AG04449 (cell line): ENCODE measurements at regions not wholly inside any gene's neighbourhood (a gene's known extent, or its start where the extent isn't known, plus 50 kb on each side); places are given as distances from the start of the nearest gene placed in this dataset.

Experiments
- CTCF ChIA-PET: fragments of 350-600 bp; formaldehyde crosslinking; extraction: SDS; loops from one replicate; lab custom pipeline; 2021; ENCODE audit warnings: antibody characterized with exemption; lab: Yijun Ruan, JAX
- POLR2A ChIA-PET: fragments of 400-600, 350-600 bp; formaldehyde crosslinking; extraction: SDS; loops from one replicate; lab custom pipeline; 2020; ENCODE audit warnings: antibody characterized with exemption, inconsistent platforms; lab: Yijun Ruan, JAX
- DNase-seq: peaks from one replicate; pipeline ENCODE4 v3.0.0-alpha.2; 2010; ENCODE audit warnings: low read depth, low spot score
- H3K4me3 ChIP-seq: 2 replicates; pipeline ENCODE4 v1.5.1; 2011; ENCODE audit warnings: low read depth, mild to moderate bottlenecking, control low read depth, low read length
- CTCF ChIP-seq: IDR thresholded peaks from one replicate; pipeline ENCODE4 v1.5.1; 2011; ENCODE audit warnings: mild to moderate bottlenecking, moderate library complexity, low read length, control low read depth, inconsistent platforms; ENCODE audit not compliant: insufficient read depth; ENCODE audit errors: missing control alignments

GRCh38 chr6:86730216-86730615 is 207.1 kb upstream of the HTR1E start:
- no peak overlapping the region for H3K4me3 ChIP-seq
- DNase-seq: no peak
- no peak for TF ChIP-seq CTCF
- ChIA-PET CTCF (no interaction called here), POLR2A (no interaction called here)

- CTCF ChIA-PET: no interaction called here
- POLR2A ChIA-PET: no interaction called here
- TF ChIP-seq CTCF: no peak
- DNase-seq: no peak
- no peak overlapping the region for H3K4me3 ChIP-seq
These were observed 208.4 kb upstream of the HTR1E start for GRCh38 chr6:86728976-86729375.

DNA sequence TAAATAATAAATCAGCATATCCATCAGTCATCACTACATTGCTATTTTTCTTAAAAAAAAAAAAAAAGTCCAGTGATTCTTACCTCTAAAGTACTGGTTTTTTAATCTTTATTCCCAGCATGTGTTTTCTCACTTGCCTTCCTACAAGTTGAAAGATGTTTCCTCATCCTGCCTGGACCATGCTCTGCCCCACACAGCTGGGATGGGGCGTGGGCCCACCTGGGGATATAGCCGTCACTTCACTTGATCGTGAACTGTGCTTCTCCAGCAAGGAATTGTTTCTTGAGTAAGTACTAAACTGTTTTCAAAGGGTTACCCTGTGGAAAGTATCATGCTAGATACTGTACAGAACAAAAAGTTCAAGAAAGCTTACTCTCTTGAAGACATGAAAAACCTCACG is 212.6 kb upstream of the HTR1E start:
- no peak for DNase-seq
- CTCF ChIA-PET: no interaction called here
- TF ChIP-seq CTCF: no peak
- no peak overlapping the region for H3K4me3 ChIP-seq
- POLR2A ChIA-PET: no interaction called here

GRCh38 chr6:86723729-86724128 is 213.6 kb upstream of the HTR1E start:
- H3K4me3 ChIP-seq: no peak overlapping the region
- ChIA-PET CTCF (no interaction called here), POLR2A (no interaction called here)
- DNase-seq: no peak
- no peak for TF ChIP-seq CTCF

DNA sequence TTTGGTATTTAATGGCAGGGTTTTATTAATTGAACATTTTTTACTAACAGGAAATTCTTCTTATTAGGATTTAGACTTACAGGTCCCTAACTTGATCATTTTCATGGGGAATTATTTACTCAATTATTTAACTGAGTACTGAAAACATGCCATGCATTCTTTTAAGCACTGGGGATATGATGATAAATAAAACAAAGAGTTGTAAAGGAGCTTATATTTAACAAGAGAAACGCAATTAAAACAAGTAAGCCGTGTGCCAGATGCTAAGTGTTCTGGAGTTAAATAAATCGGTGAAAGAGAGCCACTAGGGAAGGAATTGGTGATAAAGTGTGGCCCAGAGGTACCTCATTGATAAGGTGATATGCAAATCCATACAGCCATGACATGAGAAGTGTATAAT is 214.2 kb upstream of the HTR1E start:
- ChIA-PET CTCF (no interaction called here), POLR2A (no interaction called here)
- no peak for DNase-seq
- no peak overlapping the region for H3K4me3 ChIP-seq
- no peak for TF ChIP-seq CTCF

- TF ChIP-seq CTCF: no peak
- CTCF ChIA-PET: no interaction called here
- POLR2A ChIA-PET: no interaction called here
- DNase-seq: no peak
- no peak overlapping the region for H3K4me3 ChIP-seq
These were observed 215.2 kb upstream of the HTR1E start for GRCh38 chr6:86722131-86722530.
